Neural progenitor cell (in vitro differentiated cells): ENCODE measurements at regions not wholly inside any gene's neighbourhood (a gene's known extent, or its start where the extent isn't known, plus 50 kb on each side); places are given as distances from the start of the nearest gene placed in this dataset.

Experiments
- CTCF ChIP-seq: fragments of 200-600 bp; sonication (generic); IDR thresholded peaks from 2 replicates; pipeline ENCODE4 v1.5.1; 2017; ENCODE audit warnings: antibody characterized with exemption, mild to moderate bottlenecking
- EZH2 ChIP-seq: fragments of 200-600 bp; sonication (generic); IDR thresholded peaks from 2 replicates; pipeline ENCODE4 v1.6.1; 2017; ENCODE audit warnings: antibody characterized with exemption, mild to moderate bottlenecking, moderate library complexity

- TF ChIP-seq CTCF = no peak
- TF ChIP-seq EZH2 = no peak
These were observed 52.4 kb upstream of the TYR start for GRCh38 chr11:89125298-89125697.
